Upper lobe of left lung (tissue), 6 donors: ENCODE measurements at regions not wholly inside any gene's neighbourhood (a gene's known extent, or its start where the extent isn't known, plus 50 kb on each side); places are given as distances from the start of the nearest gene placed in this dataset.

ENCODE experiments used
- ATAC-seq, 2 donors: fragments of 200-7000 bp; cut with Tn5 transposase; one replicate each; pipeline ENCODE4 v1.9.1; 2022; ENCODE audit warnings: mild to moderate bottlenecking in 2 of 2, moderate library complexity in 2 of 2; ENCODE audit not compliant: low FRiP score in 2 of 2
- DNase-seq, 2 donors: peaks; one replicate each; pipeline ENCODE4 v3.0.0-alpha.2; 2019 to 2020
- H3K27ac ChIP-seq, 4 donors: fragments of 200-600 bp; sonication (generic); one replicate each; pipeline ENCODE4 v1.5.1; 2016 to 2019
- H3K27me3 ChIP-seq, 4 donors: fragments of 200-600 bp; sonication (generic); one replicate each; pipeline ENCODE4 v1.5.1; 2017 to 2019
- H3K36me3 ChIP-seq, 4 donors: fragments of 200-600 bp; sonication (generic); one replicate each; pipeline ENCODE4 v1.5.1; 2016 to 2019
- H3K4me1 ChIP-seq, 4 donors: fragments of 200-600 bp; sonication (generic); one replicate each; pipeline ENCODE4 v1.5.1; 2018 to 2019
- H3K4me3 ChIP-seq, 4 donors: fragments of 200-600 bp; sonication (generic); one replicate each; pipeline ENCODE4 v1.5.1; 2017 to 2019; ENCODE audit warnings: mild to moderate bottlenecking in 2 of 4, moderate library complexity in 1 of 4
- H3K9me3 ChIP-seq, 4 donors: fragments of 200-600 bp; sonication (generic); one replicate each; pipeline ENCODE4 v1.5.1; 2018 to 2019
- EP300 ChIP-seq, 4 donors: sonication (generic); formaldehyde crosslinking; IDR thresholded peaks; one replicate each; pipeline ENCODE4 v1.5.1; 2017; ENCODE audit warnings: antibody characterized with exemption in 4 of 4, control low read depth in 2 of 4
- POLR2A ChIP-seq, 4 donors: fragments of 450-650 bp; IDR thresholded peaks; one replicate each; pipeline ENCODE4 v1.5.1; 2016 to 2017; ENCODE audit warnings: antibody characterized with exemption in 4 of 4, mild to moderate bottlenecking in 2 of 4
- POLR2AphosphoS5 ChIP-seq, 2 donors: sonication (generic); formaldehyde crosslinking; IDR thresholded peaks; one replicate each; pipeline ENCODE4 v1.5.1; 2017; ENCODE audit warnings: antibody characterized with exemption in 2 of 2
- WGBS, 2 donors: methylation state at CpG; one replicate each; pipeline ENCODE4 v1.1.5; 2017 to 2018; 5-methylcytosine and 5-hydroxymethylcytosine counted together
- TF ChIP-seq, protein P1 (sequence below), 6 experiments: fragments of 450-650 bp in 4 of 6; fragments of 200-600 bp in 2 of 6; sonication (generic) in 2 of 6; IDR thresholded peaks; one replicate each; pipeline ENCODE4 v1.5.1; 2016 to 2019; ENCODE audit warnings: antibody characterized with exemption in 6 of 6
- donor health status: DM: no; HTN: no; CAD: no; lungs with moderate emphysema.
- donor health status: DM: no; HTN: yes; CAD: no; lungs with severe emphysema.

DNA sequence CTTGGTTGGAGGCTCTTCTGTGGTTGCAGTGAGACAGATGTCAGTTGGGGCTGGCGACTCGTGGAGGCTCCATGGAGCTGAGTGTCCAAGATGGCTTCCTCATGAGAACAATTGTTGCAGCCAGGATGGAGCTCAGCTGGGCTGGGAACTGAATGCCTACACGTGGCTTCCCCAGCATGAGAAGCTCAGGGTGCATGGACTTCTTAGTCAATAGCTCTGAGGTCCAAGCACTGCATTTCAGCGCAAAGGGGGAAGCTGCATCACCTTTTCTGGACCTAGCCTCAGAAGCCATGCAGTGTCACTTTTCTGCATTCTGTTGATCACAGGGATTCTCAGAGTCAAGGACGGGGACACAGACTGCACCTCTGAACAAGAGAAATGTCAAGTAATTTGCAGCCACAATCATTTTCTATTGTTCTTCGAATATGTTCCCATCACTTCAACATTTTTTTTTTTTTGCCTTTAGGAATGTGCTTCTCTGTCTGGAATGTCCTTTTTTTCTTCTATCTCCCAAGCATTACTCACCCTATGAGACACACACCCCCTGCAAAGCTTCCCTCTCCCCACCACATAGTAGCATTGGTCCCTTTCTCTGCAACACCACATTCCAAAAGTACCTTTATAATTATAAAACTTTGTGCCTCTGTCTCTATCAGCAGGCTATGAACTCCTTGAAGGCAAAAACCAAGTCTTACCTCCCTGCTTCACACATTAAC lies 57.5 kb upstream of the STK32A start:
- Histone ChIP-seq H3K27ac (no peak overlapping the region), H3K4me1 (no peaks in the 10 kb centered on the region), H3K27me3 (no peaks in the 10 kb centered on the region), H3K36me3 (no peaks in the 10 kb centered on the region), H3K9me3 (no peaks in the 10 kb centered on the region), H3K4me3 (no peak overlapping the region)
- TF ChIP-seq POLR2AphosphoS5 (IDR thresholded peaks at IDR 0.05) (no peak), EP300 (IDR thresholded peaks at IDR 0.05) (no peak), POLR2A (IDR thresholded peaks at IDR 0.05) (no peak)
- TF ChIP-seq, protein P1, sequence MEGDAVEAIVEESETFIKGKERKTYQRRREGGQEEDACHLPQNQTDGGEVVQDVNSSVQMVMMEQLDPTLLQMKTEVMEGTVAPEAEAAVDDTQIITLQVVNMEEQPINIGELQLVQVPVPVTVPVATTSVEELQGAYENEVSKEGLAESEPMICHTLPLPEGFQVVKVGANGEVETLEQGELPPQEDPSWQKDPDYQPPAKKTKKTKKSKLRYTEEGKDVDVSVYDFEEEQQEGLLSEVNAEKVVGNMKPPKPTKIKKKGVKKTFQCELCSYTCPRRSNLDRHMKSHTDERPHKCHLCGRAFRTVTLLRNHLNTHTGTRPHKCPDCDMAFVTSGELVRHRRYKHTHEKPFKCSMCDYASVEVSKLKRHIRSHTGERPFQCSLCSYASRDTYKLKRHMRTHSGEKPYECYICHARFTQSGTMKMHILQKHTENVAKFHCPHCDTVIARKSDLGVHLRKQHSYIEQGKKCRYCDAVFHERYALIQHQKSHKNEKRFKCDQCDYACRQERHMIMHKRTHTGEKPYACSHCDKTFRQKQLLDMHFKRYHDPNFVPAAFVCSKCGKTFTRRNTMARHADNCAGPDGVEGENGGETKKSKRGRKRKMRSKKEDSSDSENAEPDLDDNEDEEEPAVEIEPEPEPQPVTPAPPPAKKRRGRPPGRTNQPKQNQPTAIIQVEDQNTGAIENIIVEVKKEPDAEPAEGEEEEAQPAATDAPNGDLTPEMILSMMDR (IDR thresholded peaks at IDR 0.05), result no peak
- WGBS, 2 donors, result 63 to 75% methylated on average over 3 to 6 of the region's 6 CpGs
- ATAC-seq, result no peak
- DNase-seq, result no peak

DNA sequence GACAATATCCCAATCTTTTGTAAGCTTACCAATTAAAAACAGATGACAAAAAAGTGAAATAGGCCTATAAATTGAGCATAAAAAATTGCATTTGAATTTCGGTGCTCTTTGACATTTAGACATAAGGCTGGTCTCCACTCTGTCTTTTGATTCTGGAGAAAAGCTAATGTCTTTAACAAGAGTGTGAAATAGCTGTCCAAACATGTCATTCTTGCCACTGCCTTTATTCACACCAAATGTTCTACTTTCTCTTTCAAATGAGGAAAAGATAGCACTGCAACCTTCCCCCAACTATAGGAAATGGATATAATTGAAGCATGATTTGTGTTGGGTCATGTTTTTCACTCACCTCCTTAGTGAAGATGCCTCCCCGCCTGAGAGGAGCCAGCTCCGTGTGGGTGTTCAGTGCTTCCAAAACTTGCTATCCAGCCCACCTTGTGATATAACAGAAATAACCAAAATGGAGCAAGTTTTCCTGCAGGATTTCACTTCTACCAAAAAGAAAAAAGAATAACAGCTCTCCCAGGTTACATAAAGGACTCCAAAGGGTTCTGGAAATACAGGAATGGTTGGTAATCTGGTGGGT lies 55.2 kb upstream of the STK32A start:
- no peak for TF ChIP-seq POLR2A (IDR thresholded peaks at IDR 0.05)
- no peak for TF ChIP-seq EP300 (IDR thresholded peaks at IDR 0.05)
- no peak for TF ChIP-seq POLR2AphosphoS5 (IDR thresholded peaks at IDR 0.05)
- TF ChIP-seq, protein P1 (IDR thresholded peaks at IDR 0.05), result no peak
- H3K36me3 ChIP-seq, result no peaks in the 10 kb centered on the region
- no peaks in the 10 kb centered on the region for H3K4me1 ChIP-seq
- DNase-seq (no peak), ATAC-seq (no peak)
- WGBS, 2 donors, result 75 to 76% methylated on average over 3 of the region's 3 CpGs
- H3K27ac ChIP-seq, result no peak overlapping the region
- H3K9me3 ChIP-seq, result no peaks in the 10 kb centered on the region
- H3K27me3 ChIP-seq, result no peaks in the 10 kb centered on the region
- H3K4me3 ChIP-seq, result no peak overlapping the region

DNA sequence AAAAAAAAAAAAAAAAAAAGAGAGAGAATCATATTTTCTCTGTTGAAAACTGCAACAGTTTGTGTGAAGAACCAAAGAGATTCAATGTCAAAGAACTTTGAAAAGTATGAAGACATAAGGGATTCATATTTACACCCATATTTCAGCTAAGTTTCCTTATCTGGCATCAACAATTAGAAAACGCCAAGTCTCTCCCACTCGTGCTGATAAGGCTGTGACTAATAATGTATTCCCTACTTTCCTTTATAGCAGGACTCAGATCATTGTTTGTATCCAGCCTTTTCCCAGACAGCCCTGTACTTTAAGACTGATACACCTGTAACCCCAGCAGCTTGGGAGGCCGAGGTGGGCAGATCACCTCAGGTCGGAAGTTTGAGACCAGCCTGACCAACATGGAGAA lies 54.1 kb upstream of the STK32A start:
- no peak for TF ChIP-seq POLR2A (IDR thresholded peaks at IDR 0.05)
- 70 to 81% methylated on average over 4 of the region's 4 CpGs for WGBS, 2 donors
- H3K4me1 ChIP-seq, result no peaks in the 10 kb centered on the region
- no peak overlapping the region for H3K4me3 ChIP-seq
- no peaks in the 10 kb centered on the region for H3K9me3 ChIP-seq
- no peak for DNase-seq
- no peak overlapping the region for H3K27ac ChIP-seq
- no peaks in the 10 kb centered on the region for H3K36me3 ChIP-seq
- no peak for ATAC-seq
- no peaks in the 10 kb centered on the region for H3K27me3 ChIP-seq
